ENCODE measurements at regions not wholly inside any gene's neighbourhood (a gene's known extent, or its start where the extent isn't known, plus 50 kb on each side); places are given as distances from the start of the nearest gene placed in this dataset.

GRCh38 chr4:79831701-79832514, 241.1 kb downstream of the ANTXR2 start:
- POLR2A ChIA-PET: no interaction called here
- H3K9me3 Mint-ChIP-seq: peaks cover 18% of the 10 kb centered on the region
- TF ChIP-seq ZBTB21 (CRISPR knock-in tag; IDR thresholded peaks at IDR 0.05; ENCODE audit: borderline replicate concordance) (no peak), ELF4 (CRISPR knock-in tag; IDR thresholded peaks at IDR 0.05; ENCODE audit: low read depth) (no peak), AR (CRISPR knock-in tag; IDR thresholded peaks at IDR 0.05) (no peak), HMGA2 (CRISPR knock-in tag; IDR thresholded peaks at IDR 0.05) (no peak), ZNF532 (CRISPR knock-in tag; IDR thresholded peaks at IDR 0.05; ENCODE audit: borderline replicate concordance) (no peak), ZNF671 (CRISPR knock-in tag; IDR thresholded peaks at IDR 0.05) (no peak), SP1 (CRISPR knock-in tag; conservative IDR thresholded peaks at IDR 0.05) (no peak), ZNF423 (CRISPR knock-in tag; IDR thresholded peaks at IDR 0.05) (no peak), GTF2I (CRISPR knock-in tag; conservative IDR thresholded peaks at IDR 0.05) (no peak), PRRX2 (CRISPR knock-in tag; IDR thresholded peaks at IDR 0.05) (no peak), JUN (CRISPR knock-in tag; IDR thresholded peaks at IDR 0.05) (no peak), PREB (CRISPR knock-in tag; IDR thresholded peaks at IDR 0.05; ENCODE audit: borderline replicate concordance) (no peak), CREM (CRISPR knock-in tag; IDR thresholded peaks at IDR 0.05) (no peak), ZNF138 (CRISPR knock-in tag; conservative IDR thresholded peaks at IDR 0.05) (no peak), ZBTB43 (CRISPR knock-in tag; IDR thresholded peaks at IDR 0.05) (no peak), TCF7 (CRISPR knock-in tag; IDR thresholded peaks at IDR 0.05; ENCODE audit: low read depth) (no peak), NR2C2 (CRISPR knock-in tag; IDR thresholded peaks at IDR 0.05) (no peak)
- H3K4me3 Mint-ChIP-seq: no peak overlapping the region
- H3K27me3 Mint-ChIP-seq (ENCODE audit: low read depth): no peaks in the 10 kb centered on the region
- H3K4me1 Mint-ChIP-seq: 0 out of 2 replicates have a peak, but pooled peaks cover 4% of the 10 kb centered on the region
- no peak for DNase-seq (ENCODE audit: low spot score)
- no peak for ATAC-seq
- H3K27ac Mint-ChIP-seq: no peak overlapping the region
- peaks cover 8% of the 10 kb centered on the region for H3K36me3 Mint-ChIP-seq
- CTCF ChIA-PET: no interaction called here
